Omental fat pad (tissue), 3 donors: ENCODE measurements at regions not wholly inside any gene's neighbourhood (a gene's known extent, or its start where the extent isn't known, plus 50 kb on each side); places are given as distances from the start of the nearest gene placed in this dataset.

Experiments used
- ATAC-seq: fragments of 150-250 bp; one replicate; pipeline ENCODE4 v1.9.1; 2016; ENCODE audit warnings: mild to moderate bottlenecking, moderate library complexity; ENCODE audit not compliant: low FRiP score
- DNase-seq: peaks from one replicate; pipeline ENCODE4 v3.0.0-alpha.2; 2019; ENCODE audit warnings: low spot score
- TF ChIP-seq, protein P1 (sequence below), 3 donors: fragments of 450-650 bp; IDR thresholded peaks; one replicate each; pipeline ENCODE4 v1.5.1; 2016 to 2017; ENCODE audit warnings: antibody characterized with exemption in 3 of 3, mild to moderate bottlenecking in 3 of 3, moderate library complexity in 2 of 3

DNA sequence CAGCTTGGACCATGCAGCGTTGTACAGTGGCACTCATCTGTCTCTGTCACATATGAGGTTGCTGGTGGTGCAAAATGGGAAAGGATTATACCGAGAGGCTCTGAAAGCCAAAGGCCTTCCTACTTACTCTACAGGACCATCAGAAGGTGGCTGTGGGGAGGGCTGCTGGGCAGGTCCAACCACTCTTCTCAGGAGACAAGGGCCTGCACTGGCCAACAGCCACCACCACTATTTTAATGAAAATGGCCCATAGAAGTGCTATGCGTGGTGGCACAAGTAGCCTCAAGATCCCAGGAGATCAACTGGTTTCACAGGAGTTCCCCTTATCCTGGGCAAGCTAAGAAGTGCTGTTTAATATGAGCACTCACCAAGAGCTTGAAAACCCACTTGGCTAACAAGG is 52.3 kb downstream of the MRPL57 start:
- DNase-seq: no peak
- no peak for ATAC-seq
- TF ChIP-seq, protein P1, sequence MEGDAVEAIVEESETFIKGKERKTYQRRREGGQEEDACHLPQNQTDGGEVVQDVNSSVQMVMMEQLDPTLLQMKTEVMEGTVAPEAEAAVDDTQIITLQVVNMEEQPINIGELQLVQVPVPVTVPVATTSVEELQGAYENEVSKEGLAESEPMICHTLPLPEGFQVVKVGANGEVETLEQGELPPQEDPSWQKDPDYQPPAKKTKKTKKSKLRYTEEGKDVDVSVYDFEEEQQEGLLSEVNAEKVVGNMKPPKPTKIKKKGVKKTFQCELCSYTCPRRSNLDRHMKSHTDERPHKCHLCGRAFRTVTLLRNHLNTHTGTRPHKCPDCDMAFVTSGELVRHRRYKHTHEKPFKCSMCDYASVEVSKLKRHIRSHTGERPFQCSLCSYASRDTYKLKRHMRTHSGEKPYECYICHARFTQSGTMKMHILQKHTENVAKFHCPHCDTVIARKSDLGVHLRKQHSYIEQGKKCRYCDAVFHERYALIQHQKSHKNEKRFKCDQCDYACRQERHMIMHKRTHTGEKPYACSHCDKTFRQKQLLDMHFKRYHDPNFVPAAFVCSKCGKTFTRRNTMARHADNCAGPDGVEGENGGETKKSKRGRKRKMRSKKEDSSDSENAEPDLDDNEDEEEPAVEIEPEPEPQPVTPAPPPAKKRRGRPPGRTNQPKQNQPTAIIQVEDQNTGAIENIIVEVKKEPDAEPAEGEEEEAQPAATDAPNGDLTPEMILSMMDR (IDR thresholded peaks at IDR 0.05): no peak

DNA sequence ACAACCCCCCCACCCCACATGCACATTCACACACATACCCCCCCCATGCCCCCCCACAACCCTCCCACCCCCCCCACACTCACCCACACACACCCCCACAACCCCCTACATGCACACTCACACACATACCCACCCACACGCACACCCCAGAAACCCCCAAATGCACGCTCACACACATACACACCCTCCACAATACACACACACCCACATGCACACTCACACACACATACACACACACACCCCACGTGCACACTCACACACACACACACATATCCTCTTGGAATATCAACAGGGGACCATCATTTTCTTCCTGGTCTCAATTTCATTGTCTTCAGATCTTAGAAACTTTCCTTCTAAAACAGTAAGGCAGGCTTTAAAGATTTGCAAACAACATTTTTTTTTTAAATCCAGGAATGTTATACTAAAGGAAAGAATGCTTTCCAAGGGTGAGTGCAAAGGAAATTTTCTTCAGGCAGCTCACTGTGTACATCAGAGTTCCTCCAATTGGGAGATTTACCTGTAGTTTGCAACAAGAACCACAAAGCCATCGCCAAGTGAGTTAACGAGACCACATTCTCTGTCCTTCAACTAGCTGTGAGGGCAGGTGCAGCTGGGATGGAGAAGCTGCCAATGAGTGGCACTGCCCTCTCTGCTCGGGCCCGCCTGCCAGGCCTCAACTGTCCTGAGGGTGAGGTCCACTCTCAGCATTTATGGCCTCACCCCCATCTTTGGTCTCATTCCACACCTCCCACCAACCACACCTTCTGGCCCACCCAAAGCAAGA is 53.0 kb downstream of the MRPL57 start:
- ATAC-seq (no peak), DNase-seq (no peak)
- TF ChIP-seq, protein P1 (IDR thresholded peaks at IDR 0.05): no peak

DNA sequence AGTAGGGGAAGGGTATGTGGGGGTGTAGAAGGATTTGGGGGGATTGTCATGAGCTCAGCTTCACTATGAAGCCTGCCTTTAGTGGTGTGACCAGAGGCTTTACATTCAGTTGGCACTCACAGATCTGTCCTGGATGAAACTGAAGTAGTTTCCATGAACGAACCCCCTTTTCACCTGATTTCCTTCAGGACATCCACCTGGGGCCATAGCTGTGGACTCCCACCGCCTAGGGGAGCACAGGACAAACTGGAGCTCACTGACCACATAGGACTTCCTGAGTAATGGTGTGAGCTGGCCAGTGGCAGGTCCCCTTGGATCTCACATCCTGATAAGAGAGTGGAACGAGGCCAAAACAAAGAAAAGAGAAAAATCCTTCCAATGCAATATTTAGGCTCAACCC is 54.1 kb downstream of the MRPL57 start:
- DNase-seq: no peak
- TF ChIP-seq, protein P1 (IDR thresholded peaks at IDR 0.05): no peak

DNA sequence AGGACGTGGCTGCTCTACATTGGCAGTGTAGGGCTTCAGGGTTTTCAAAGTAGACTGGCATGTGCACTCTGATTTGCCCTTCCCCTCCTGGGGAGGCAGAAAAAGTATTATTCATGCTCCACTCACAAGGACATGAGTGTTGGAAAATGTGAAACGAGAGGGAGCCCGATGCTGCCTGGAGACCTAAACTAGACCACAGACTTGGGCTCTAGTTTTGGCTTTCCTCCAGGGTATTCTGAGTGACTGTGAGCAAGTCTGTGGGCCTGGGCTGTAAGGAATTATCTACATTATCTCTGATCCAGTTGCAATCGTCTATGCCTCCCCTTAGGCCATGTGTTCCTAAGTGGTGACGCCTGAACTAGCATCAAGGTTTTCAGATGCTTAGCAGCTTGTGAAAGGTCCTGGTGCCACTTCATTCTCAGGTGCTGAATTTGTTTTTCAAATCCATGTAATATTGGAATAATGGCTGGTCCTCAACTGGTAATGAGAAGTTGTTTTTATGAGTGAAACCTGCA is 55.0 kb downstream of the MRPL57 start:
- DNase-seq (no peak), ATAC-seq (no peak)
- TF ChIP-seq, protein P1 (IDR thresholded peaks at IDR 0.05): no peak

More for the DNA sequence above, 54.1 kb downstream of the MRPL57 start:
- no peak for ATAC-seq

DNA sequence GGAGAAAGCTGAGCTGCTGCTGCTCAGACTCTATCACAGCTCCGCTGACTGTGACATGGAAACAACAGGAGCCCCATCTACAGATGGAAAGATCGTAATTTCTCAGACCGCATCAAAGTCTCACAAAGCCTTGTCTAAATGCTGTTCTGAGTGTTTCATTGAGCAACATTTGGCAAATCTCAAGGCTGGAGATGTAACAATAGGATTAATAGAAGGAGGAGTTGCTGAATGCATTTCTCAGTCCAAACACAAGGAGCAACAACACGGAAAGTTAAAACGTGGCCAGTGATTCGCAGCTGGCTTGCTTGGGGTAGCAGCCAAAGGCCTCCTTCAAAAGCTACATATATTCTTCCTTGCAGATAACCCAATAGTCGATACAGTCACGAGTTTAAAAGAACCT is 55.7 kb downstream of the MRPL57 start:
- TF ChIP-seq, protein P1 (IDR thresholded peaks at IDR 0.05): no peak
- DNase-seq (no peak), ATAC-seq (no peak)

DNA sequence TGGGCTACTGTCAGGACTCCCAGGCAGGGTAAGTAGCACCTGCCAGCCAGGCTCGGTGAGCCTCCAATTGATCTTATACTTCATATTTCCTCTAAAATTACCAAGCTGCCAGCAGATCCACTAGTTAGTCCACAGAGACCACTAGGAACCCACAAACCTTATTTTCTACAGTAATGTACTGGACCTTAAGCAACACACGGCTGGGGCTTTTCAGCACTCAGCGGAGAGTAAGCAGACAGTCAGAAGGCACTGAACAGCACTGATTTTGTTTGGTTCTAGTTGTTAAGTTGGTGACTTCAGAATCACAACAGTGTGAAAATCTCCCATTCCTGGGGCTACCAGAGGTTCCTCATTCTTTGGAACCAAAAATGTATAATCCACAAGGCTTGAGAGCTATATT is 56.1 kb downstream of the MRPL57 start:
- TF ChIP-seq, protein P1 (IDR thresholded peaks at IDR 0.05): no peak
- ATAC-seq (no peak), DNase-seq (no peak)

DNA sequence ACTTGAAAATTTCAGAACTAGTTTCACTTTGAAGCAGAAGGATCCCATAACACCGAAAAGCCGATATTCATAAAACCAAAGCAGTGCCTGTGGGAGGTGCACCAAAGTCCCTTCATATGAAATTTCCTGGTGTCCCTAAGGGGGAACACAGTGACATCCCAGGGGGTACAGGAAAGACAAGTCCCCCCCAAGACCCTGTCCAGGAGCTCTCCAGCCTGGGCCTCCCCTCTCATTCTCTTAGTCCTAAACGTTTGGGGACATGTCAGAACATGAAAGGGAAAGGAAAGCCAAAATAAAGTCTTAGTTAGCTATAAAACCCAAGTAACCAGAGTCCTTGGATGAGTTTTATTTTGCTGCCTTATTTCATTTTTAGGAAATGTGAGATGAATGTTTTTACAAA is 56.6 kb downstream of the MRPL57 start:
- DNase-seq: no peak
- TF ChIP-seq, protein P1 (IDR thresholded peaks at IDR 0.05): no peak
- no peak for ATAC-seq
